ACC112 (cell line): ENCODE measurements at regions not wholly inside any gene's neighbourhood (a gene's known extent, or its start where the extent isn't known, plus 50 kb on each side); places are given as distances from the start of the nearest gene placed in this dataset.

Experiments
- H2AFZ ChIP-seq: fragments of 200-600 bp; sonication (generic); one replicate; pipeline ENCODE4 v1.6.0; 2017; ENCODE audit warnings: antibody characterized with exemption, low read length; ENCODE audit not compliant: unreplicated experiment
- H3K27ac ChIP-seq: fragments of 200-600 bp; sonication (generic); 2 replicates; pipeline ENCODE4 v1.5.1; 2014; ENCODE audit warnings: low read depth, mild to moderate bottlenecking, antibody characterized with exemption, low read length, moderate library complexity
- H3K27me3 ChIP-seq: fragments of 200-600 bp; sonication (generic); 2 replicates; pipeline ENCODE4 v1.6.1; 2014; ENCODE audit warnings: mild to moderate bottlenecking, antibody characterized with exemption, low read length, moderate library complexity, mixed read lengths; ENCODE audit not compliant: insufficient read depth
- H3K36me3 ChIP-seq: fragments of 200-600 bp; sonication (generic); 2 replicates; pipeline ENCODE4 v1.6.1; 2016; ENCODE audit warnings: mild to moderate bottlenecking, antibody characterized with exemption, low read length, moderate library complexity, mixed read lengths; ENCODE audit not compliant: insufficient read depth
- H3K4me1 ChIP-seq: fragments of 200-600 bp; sonication (generic); one replicate; pipeline ENCODE4 v1.6.1; 2016; ENCODE audit warnings: low read length, mixed read lengths; ENCODE audit not compliant: insufficient read depth, unreplicated experiment, control insufficient read depth
- H3K4me3 ChIP-seq: fragments of 200-600 bp; sonication (generic); 2 replicates; pipeline ENCODE4 v1.5.1; 2014; ENCODE audit warnings: mild to moderate bottlenecking, low read depth, low read length
- H3K79me2 ChIP-seq: fragments of 200-600 bp; sonication (generic); one replicate; pipeline ENCODE4 v1.6.0; 2016; ENCODE audit warnings: low read length; ENCODE audit not compliant: control insufficient read depth, unreplicated experiment, insufficient read depth

DNA sequence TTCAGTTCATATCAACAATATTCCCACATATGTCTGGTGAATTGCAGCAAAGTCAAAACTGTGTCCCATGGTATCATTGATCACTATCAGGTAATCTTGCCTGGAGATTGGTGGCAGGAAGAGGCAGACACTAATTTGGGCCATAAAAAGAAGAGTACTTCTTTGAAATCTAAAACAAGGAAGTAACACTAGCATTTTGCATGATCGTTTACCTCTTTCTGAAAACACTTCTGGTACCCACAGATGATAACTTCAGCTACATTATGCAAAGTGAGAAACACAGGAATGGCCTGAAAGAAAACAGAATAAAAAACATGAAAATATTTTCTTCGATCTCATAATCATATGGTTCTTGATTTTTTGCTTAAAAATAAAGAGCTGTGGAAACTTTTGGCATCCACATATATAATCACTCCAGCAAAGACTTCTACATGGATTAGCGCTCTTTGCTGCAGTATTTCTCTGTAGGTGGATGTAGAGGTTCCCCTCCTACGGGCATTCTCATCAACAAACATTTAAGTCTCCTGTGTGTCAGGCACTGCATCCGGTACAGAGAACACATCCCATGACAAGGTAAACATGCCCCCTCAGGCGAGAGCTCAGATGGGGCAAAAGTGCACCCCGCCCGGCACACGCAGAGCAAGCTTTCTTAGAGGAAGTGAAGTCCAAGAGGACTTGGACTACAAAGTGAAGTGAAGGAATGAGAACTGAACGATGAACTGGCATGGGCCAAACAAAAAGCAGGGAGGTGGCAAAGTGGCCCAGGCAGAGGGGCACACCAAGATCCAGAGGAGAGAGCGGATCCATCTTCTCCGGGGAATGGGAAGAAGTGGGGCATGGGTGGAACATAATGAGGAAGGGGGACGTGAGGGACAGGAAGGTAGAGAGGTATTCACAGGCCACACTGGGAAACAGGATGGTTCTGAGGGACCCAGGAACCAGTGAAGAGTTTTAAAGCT is 68.0 kb upstream of the RIOK3 start:
- H3K27me3 ChIP-seq = no peaks in the 10 kb centered on the region
- H3K4me1 ChIP-seq = peaks cover 16% of the 10 kb centered on the region
- no peaks in the 10 kb centered on the region for H3K79me2 ChIP-seq
- no peaks in the 10 kb centered on the region for H3K36me3 ChIP-seq
- H3K27ac ChIP-seq = no peak overlapping the region
- no peak overlapping the region for H2AFZ ChIP-seq
- H3K4me3 ChIP-seq = no peak overlapping the region

DNA sequence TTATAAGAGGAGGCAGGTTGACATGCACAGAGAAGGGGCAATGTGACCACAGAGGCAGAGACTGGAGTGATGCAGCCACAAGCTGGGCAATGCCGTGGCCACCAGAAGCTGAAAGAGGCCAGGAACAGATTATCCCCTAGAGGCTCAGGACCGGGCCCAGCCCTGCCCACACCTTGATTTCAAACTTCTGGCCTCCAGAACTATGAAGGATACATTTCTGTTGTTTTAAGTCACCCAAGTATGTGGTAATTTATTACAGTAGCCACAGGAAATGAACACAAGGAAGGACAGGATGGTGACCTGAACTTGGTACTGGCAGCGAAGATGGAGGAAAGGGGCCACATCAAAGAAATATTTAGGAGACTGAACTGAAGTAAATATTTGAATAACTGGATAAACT is 66.8 kb upstream of the RIOK3 start:
- Histone ChIP-seq H3K4me3 (no peak overlapping the region), H3K27ac (no peak overlapping the region), H3K36me3 (no peaks in the 10 kb centered on the region), H3K27me3 (no peaks in the 10 kb centered on the region), H3K4me1 (peaks cover 8% of the 10 kb centered on the region), H2AFZ (no peak overlapping the region), H3K79me2 (no peaks in the 10 kb centered on the region)

DNA sequence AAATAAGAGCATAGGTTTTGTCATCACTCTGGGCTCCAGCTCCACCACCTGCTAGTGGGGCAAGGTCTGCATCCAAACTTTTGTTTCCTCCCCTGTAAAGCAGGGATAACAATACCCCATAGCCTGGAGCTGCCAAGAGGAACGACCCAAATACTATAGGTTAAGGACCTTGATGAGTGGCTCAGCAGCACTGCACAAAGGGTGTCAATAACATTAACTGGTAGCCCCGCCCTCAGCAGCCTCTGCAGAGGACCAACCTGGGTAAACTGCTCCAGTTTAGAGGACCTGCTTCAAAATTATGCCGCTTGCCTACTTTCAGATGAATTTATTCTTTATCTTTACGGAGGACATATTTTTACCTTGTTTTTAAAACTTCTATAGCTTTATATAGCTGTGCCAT is 65.8 kb upstream of the RIOK3 start:
- H3K4me1 ChIP-seq = peaks cover 8% of the 10 kb centered on the region
- no peaks in the 10 kb centered on the region for H3K36me3 ChIP-seq
- H3K4me3 ChIP-seq = no peak overlapping the region
- H3K27ac ChIP-seq = no peak overlapping the region
- no peaks in the 10 kb centered on the region for H3K79me2 ChIP-seq
- H2AFZ ChIP-seq = no peak overlapping the region
- no peaks in the 10 kb centered on the region for H3K27me3 ChIP-seq

GRCh38 chr18:23388357-23388756 is 64.7 kb upstream of the RIOK3 start:
- no peaks in the 10 kb centered on the region for H3K36me3 ChIP-seq
- no peaks in the 10 kb centered on the region for H3K79me2 ChIP-seq
- no peak overlapping the region for H2AFZ ChIP-seq
- H3K4me1 ChIP-seq = peaks cover 8% of the 10 kb centered on the region
- no peak overlapping the region for H3K27ac ChIP-seq
- no peak overlapping the region for H3K4me3 ChIP-seq
- no peaks in the 10 kb centered on the region for H3K27me3 ChIP-seq

DNA sequence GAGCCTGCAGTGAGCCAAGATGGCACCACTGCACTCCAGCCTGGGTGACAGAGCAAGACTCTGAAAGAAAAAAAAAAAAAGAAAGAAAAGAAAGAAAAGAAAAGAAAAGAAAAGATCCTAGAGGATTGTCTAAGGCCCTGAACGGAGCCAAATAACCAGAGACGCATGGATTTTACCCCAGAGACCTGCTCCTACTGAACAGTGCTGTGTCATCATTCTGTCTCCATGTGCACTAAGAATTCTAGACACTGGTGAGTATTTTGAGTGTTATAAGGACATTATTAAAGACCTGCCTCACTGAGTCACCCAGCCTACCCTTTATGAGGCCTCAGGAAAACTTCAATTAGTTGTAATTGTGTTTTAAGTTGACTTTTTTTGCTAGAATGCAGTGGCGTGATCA is 61.9 kb upstream of the RIOK3 start:
- peaks cover 6% of the 10 kb centered on the region for H3K4me1 ChIP-seq
- no peak overlapping the region for H3K4me3 ChIP-seq
- H3K79me2 ChIP-seq = no peaks in the 10 kb centered on the region
- H3K36me3 ChIP-seq = no peaks in the 10 kb centered on the region
- H3K27me3 ChIP-seq = no peaks in the 10 kb centered on the region
- no peak overlapping the region for H2AFZ ChIP-seq
- H3K27ac ChIP-seq = no peak overlapping the region

GRCh38 chr18:23397907-23398306 is 55.2 kb upstream of the RIOK3 start:
- Histone ChIP-seq H3K27me3 (no peaks in the 10 kb centered on the region), H3K36me3 (0 out of 2 replicates have a peak, but pooled peaks cover 4% of the 10 kb centered on the region), H3K4me1 (peaks cover 23% of the 10 kb centered on the region), H2AFZ (no peak overlapping the region), H3K79me2 (no peaks in the 10 kb centered on the region), H3K4me3 (no peak overlapping the region), H3K27ac (peak overlapping the region; percentile 35; the same call in 1 of the 2 replicates)

GRCh38 chr18:23398401-23398800 is 54.7 kb upstream of the RIOK3 start:
- no peak overlapping the region for H3K4me3 ChIP-seq
- 0 out of 2 replicates have a peak, but pooled peaks cover 4% of the 10 kb centered on the region for H3K36me3 ChIP-seq
- peaks cover 23% of the 10 kb centered on the region for H3K4me1 ChIP-seq
- H3K79me2 ChIP-seq = no peaks in the 10 kb centered on the region
- no peaks in the 10 kb centered on the region for H3K27me3 ChIP-seq
- no peak overlapping the region for H2AFZ ChIP-seq
- peak overlapping the region; percentile 35; the same call in 1 of the 2 replicates for H3K27ac ChIP-seq

- peaks cover 23% of the 10 kb centered on the region for H3K4me1 ChIP-seq
- H3K27ac ChIP-seq = no peak overlapping the region
- no peaks in the 10 kb centered on the region for H3K27me3 ChIP-seq
- H3K79me2 ChIP-seq = no peaks in the 10 kb centered on the region
- 0 out of 2 replicates have a peak, but pooled peaks cover 4% of the 10 kb centered on the region for H3K36me3 ChIP-seq
- no peak overlapping the region for H2AFZ ChIP-seq
- H3K4me3 ChIP-seq = no peak overlapping the region
Measured at GRCh38 chr18:23399067-23399466, 54.0 kb upstream of the RIOK3 start.

GRCh38 chr18:23400918-23401317 is 52.2 kb upstream of the RIOK3 start:
- Histone ChIP-seq H3K79me2 (no peaks in the 10 kb centered on the region), H3K4me1 (peaks cover 26% of the 10 kb centered on the region), H3K36me3 (0 out of 2 replicates have a peak, but pooled peaks cover 4% of the 10 kb centered on the region), H3K27ac (no peak overlapping the region), H3K27me3 (no peaks in the 10 kb centered on the region), H3K4me3 (no peak overlapping the region), H2AFZ (no peak overlapping the region)

- peaks cover 32% of the 10 kb centered on the region for H3K4me1 ChIP-seq
- H3K36me3 ChIP-seq = 0 out of 2 replicates have a peak, but pooled peaks cover 4% of the 10 kb centered on the region
- no peaks in the 10 kb centered on the region for H3K27me3 ChIP-seq
- no peaks in the 10 kb centered on the region for H3K79me2 ChIP-seq
- no peak overlapping the region for H2AFZ ChIP-seq
- H3K27ac ChIP-seq = no peak overlapping the region
- H3K4me3 ChIP-seq = no peak overlapping the region
Measured at GRCh38 chr18:23401400-23402347, 51.4 kb upstream of the RIOK3 start.
